ENCODE measurements at regions not wholly inside any gene's neighbourhood (a gene's known extent, or its start where the extent isn't known, plus 50 kb on each side); places are given as distances from the start of the nearest gene placed in this dataset.

DNA sequence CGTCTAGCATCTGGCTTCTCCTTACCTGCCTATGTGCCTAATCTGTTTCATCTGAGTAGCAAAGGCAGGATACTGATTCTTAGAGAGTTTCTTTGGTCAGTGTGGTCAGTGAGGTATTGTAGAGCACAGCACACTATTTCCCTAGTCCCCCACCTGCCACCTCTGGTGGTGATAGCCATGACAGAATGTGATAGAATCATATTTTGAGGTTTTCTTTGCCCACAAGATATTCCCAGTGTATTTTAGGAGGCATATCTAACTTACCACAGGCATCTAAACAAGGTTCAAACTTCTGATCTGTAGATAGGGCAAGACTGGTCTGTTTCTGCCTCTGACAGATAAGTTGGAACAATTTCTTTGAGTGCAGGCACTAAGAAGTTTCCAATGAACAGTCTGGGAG lies 188.0 kb downstream of the SOX2 start:
- TF ChIP-seq POLR2A (IDR thresholded peaks at IDR 0.05) (no peak), EP300 (IDR thresholded peaks at IDR 0.05) (no peak), POLR2AphosphoS5 (IDR thresholded peaks at IDR 0.05) (no peak)

Measured in suprapubic skin (tissue), 4 donors.